H1 (cell line): ENCODE measurements at regions not wholly inside any gene's neighbourhood (a gene's known extent, or its start where the extent isn't known, plus 50 kb on each side); places are given as distances from the start of the nearest gene placed in this dataset.

Experiments
- CTCF ChIA-PET: fragments of 300-600 bp; sonication (Branson Sonifier 250); formaldehyde crosslinking; loops from one replicate; lab custom pipeline; 2021; ENCODE audit not compliant: partially characterized antibody; lab: Charles Lee
- POLR2A ChIA-PET: fragments of 300-600 bp; sonication (Branson Sonifier 250); formaldehyde crosslinking; loops from one replicate; lab custom pipeline; 2021; ENCODE audit warnings: inconsistent platforms; ENCODE audit not compliant: partially characterized antibody; lab: Charles Lee
- DNase-seq, 2 experiments: peaks; one replicate each; pipeline versions ENCODE4 v3.0.0 to v3.0.0-alpha.2; 2010 to 2022; ENCODE audit warnings: low spot score in 2 of 2, low read depth in 1 of 2, mixed read lengths in 1 of 2
- FAIRE-seq: peaks from 2 replicates; lab custom pipeline; 2011; peaks lifted over from hg19 to GRCh38; lab: Jason Lieb, UNC
- H2AFZ ChIP-seq: 2 replicates; pipeline ENCODE4 v1.8.1; 2012; ENCODE audit warnings: low read length, inconsistent platforms
- H2AK5ac ChIP-seq: 2 replicates; pipeline ENCODE4 v1.6.1; 2013; ENCODE audit warnings: low read depth, low read length
- H2BK120ac ChIP-seq: replicated peaks from 2 replicates; pipeline ENCODE3; 2013; ENCODE audit warnings: low read depth, low read length, inconsistent platforms
- H2BK12ac ChIP-seq: 2 replicates; pipeline ENCODE4 v1.6.1; 2013; ENCODE audit warnings: low read depth, low read length
- H2BK15ac ChIP-seq: 2 replicates; pipeline ENCODE4 v1.6.1; 2013; ENCODE audit warnings: low read length
- H2BK20ac ChIP-seq: 2 replicates; pipeline ENCODE4 v1.6.1; 2013; ENCODE audit warnings: low read length
- H2BK5ac ChIP-seq: 2 replicates; pipeline ENCODE4 v1.6.1; 2013; ENCODE audit warnings: low read depth, low read length
- H3K14ac ChIP-seq: 2 replicates; pipeline ENCODE4 v1.6.1; 2013; ENCODE audit warnings: inconsistent platforms; ENCODE audit not compliant: insufficient read length
- H3K18ac ChIP-seq: 2 replicates; pipeline ENCODE4 v1.6.1; 2013; ENCODE audit warnings: low read length; ENCODE audit errors: extremely low read depth
- H3K23ac ChIP-seq: 2 replicates; pipeline ENCODE4 v1.6.1; 2013; ENCODE audit warnings: inconsistent platforms; ENCODE audit not compliant: insufficient read length
- H3K23me2 ChIP-seq: 2 replicates; pipeline ENCODE4 v1.6.1; 2013; ENCODE audit warnings: low read depth, low read length
- H3K27ac ChIP-seq: 2 replicates; pipeline ENCODE4 v1.6.1; 2011; ENCODE audit warnings: low read depth, low read length, inconsistent platforms
- H3K27me3 ChIP-seq, 4 experiments: replicated peaks in 1 of 4; 1 replicate in 1 of 4; 2 replicates in 3 of 4; pipeline versions ENCODE4 v1.6.1 to v1.8.1; 2011 to 2013; ENCODE audit warnings: low read length in 3 of 4, mild to moderate bottlenecking in 3 of 4, inconsistent platforms in 2 of 4, mixed read lengths in 2 of 4, moderate library complexity in 1 of 4; ENCODE audit not compliant: control insufficient read depth in 3 of 4, insufficient read depth in 3 of 4; ENCODE audit errors: extremely low read depth in 1 of 4
- H3K36me3 ChIP-seq, 4 experiments: 2 replicates each; pipeline versions ENCODE4 v1.6.1 to v1.8.1; 2011 to 2013; ENCODE audit warnings: mild to moderate bottlenecking in 4 of 4, low read length in 3 of 4, moderate library complexity in 2 of 4, control low read depth in 1 of 4, inconsistent platforms in 1 of 4; ENCODE audit not compliant: insufficient read depth in 4 of 4, control insufficient read depth in 2 of 4
- H3K4ac ChIP-seq: replicated peaks from 2 replicates; pipeline ENCODE3; 2013; ENCODE audit warnings: low read length, low read depth, mixed read lengths, inconsistent platforms; ENCODE audit not compliant: insufficient read length
- H3K4me1 ChIP-seq, 4 experiments: replicated peaks in 1 of 4; 1 replicate in 1 of 4; 2 replicates in 3 of 4; pipeline versions ENCODE4 v1.6.1 to v1.8.1; 2011 to 2013; ENCODE audit warnings: low read length in 3 of 4, inconsistent platforms in 2 of 4, mixed read lengths in 1 of 4; ENCODE audit not compliant: insufficient read depth in 4 of 4, control insufficient read depth in 3 of 4
- H3K4me2 ChIP-seq, 2 experiments: 2 replicates each; pipeline versions ENCODE4 v1.6.1 to v1.8.1; 2011 to 2013; ENCODE audit warnings: low read depth in 2 of 2, low read length in 2 of 2, control low read depth in 1 of 2, inconsistent platforms in 1 of 2, mild to moderate bottlenecking in 1 of 2; ENCODE audit not compliant: insufficient read depth in 1 of 2
- H3K4me3 ChIP-seq, 4 experiments: fragments of 200-600, 300-600 bp in 1 of 4; sonication (generic), shearing (Covaris generic), sonication (Bioruptor Twin) in 1 of 4; 2 replicates each; pipeline versions ENCODE4 v1.5.1 to v1.8.1; 2011 to 2016; ENCODE audit warnings: low read length in 4 of 4, low read depth in 3 of 4, control low read depth in 2 of 4, inconsistent platforms in 2 of 4, mild to moderate bottlenecking in 2 of 4, mixed read lengths in 1 of 4, moderate library complexity in 1 of 4; ENCODE audit not compliant: insufficient read depth in 2 of 4; ENCODE audit errors: extremely low read depth in 1 of 4
- H3K56ac ChIP-seq: replicated peaks from 2 replicates; pipeline ENCODE3; 2013; ENCODE audit warnings: low read depth, mild to moderate bottlenecking, mixed read lengths, low read length, inconsistent platforms; ENCODE audit not compliant: insufficient read length
- H3K79me1 ChIP-seq: 2 replicates; pipeline ENCODE4 v1.6.1; 2013; ENCODE audit warnings: low read depth, low read length, control low read depth
- H3K79me2 ChIP-seq, 2 experiments: 2 replicates each; pipeline versions ENCODE4 v1.6.1 to v1.8.1; 2012 to 2013; ENCODE audit warnings: low read length in 2 of 2, mild to moderate bottlenecking in 2 of 2, inconsistent platforms in 1 of 2; ENCODE audit not compliant: insufficient read depth in 2 of 2, control insufficient read depth in 1 of 2
- H3K9ac ChIP-seq, 4 experiments: replicated peaks in 1 of 4; 1 replicate in 1 of 4; 2 replicates in 3 of 4; pipeline versions ENCODE4 v1.6.1 to v1.8.1; 2011 to 2013; ENCODE audit warnings: low read depth in 3 of 4, low read length in 3 of 4, control low read depth in 2 of 4, mild to moderate bottlenecking in 2 of 4, moderate library complexity in 2 of 4, inconsistent platforms in 1 of 4; ENCODE audit errors: extremely low read depth in 1 of 4
- H3K9me3 ChIP-seq, 2 experiments: 2 replicates each; pipeline versions ENCODE4 v1.6.1 to v1.8.1; 2012 to 2013; ENCODE audit warnings: mild to moderate bottlenecking in 2 of 2, moderate library complexity in 2 of 2, control low read depth in 1 of 2, inconsistent platforms in 1 of 2, low read depth in 1 of 2, low read length in 1 of 2, mixed read lengths in 1 of 2; ENCODE audit not compliant: insufficient read depth in 2 of 2
- H4K20me1 ChIP-seq, 2 experiments: replicated peaks in 1 of 2; 2 replicates each; pipeline versions ENCODE3 to v1.8.1; 2011 to 2013; ENCODE audit warnings: inconsistent platforms in 2 of 2, low read length in 2 of 2, mild to moderate bottlenecking in 1 of 2; ENCODE audit not compliant: insufficient read depth in 2 of 2, control insufficient read depth in 1 of 2
- H4K5ac ChIP-seq: 2 replicates; pipeline ENCODE4 v1.6.1; 2013; ENCODE audit warnings: low read length, low read depth, mixed read lengths, inconsistent platforms; ENCODE audit not compliant: insufficient read length
- H4K8ac ChIP-seq: 2 replicates; pipeline ENCODE4 v1.8.0; 2013; ENCODE audit warnings: mild to moderate bottlenecking, moderate library complexity, low read length, inconsistent platforms; ENCODE audit not compliant: insufficient read depth; ENCODE audit errors: extremely low read depth
- H4K91ac ChIP-seq: replicated peaks from 2 replicates; pipeline ENCODE3; 2013; ENCODE audit warnings: low read length, mixed read lengths, inconsistent platforms; ENCODE audit not compliant: insufficient read length
- E2F6 ChIP-seq: IDR thresholded peaks from 2 replicates; pipeline ENCODE4 v1.6.1; 2012; ENCODE audit warnings: inconsistent platforms
- EGR1 ChIP-seq: IDR thresholded peaks from 2 replicates; pipeline ENCODE4 v1.6.1; 2011; ENCODE audit warnings: low read depth, low read length, borderline replicate concordance
- EP300 ChIP-seq, 2 experiments: IDR thresholded peaks; 1 replicate in 1 of 2; 2 replicates in 1 of 2; pipeline ENCODE4 v1.6.1; 2011 to 2012; ENCODE audit warnings: low read depth in 2 of 2, low read length in 2 of 2, mild to moderate bottlenecking in 2 of 2, borderline replicate concordance in 1 of 2, inconsistent platforms in 1 of 2, moderate library complexity in 1 of 2
- HDAC6 ChIP-seq: IDR thresholded peaks from one replicate; pipeline ENCODE4 v1.7.1; 2012; ENCODE audit warnings: low read depth, mild to moderate bottlenecking, inconsistent platforms, low read length, moderate library complexity
- NANOG ChIP-seq: IDR thresholded peaks from 2 replicates; pipeline ENCODE4 v1.6.1; 2011; ENCODE audit warnings: low read length, low read depth, mild to moderate bottlenecking, inconsistent platforms; ENCODE audit not compliant: insufficient read depth, poor library complexity, severe bottlenecking
- POLR2A ChIP-seq, 2 experiments: IDR thresholded peaks; 1 replicate in 1 of 2; 2 replicates in 1 of 2; pipeline ENCODE4 v1.6.1; 2011; ENCODE audit warnings: low read depth in 2 of 2, low read length in 2 of 2, mild to moderate bottlenecking in 2 of 2; ENCODE audit errors: control extremely low read depth in 1 of 2
- RFX5 ChIP-seq: IDR thresholded peaks from 2 replicates; pipeline ENCODE4 v1.6.1; 2011; ENCODE audit warnings: low read depth, low read length, improper control_type of control experiment, borderline replicate concordance
- SP2 ChIP-seq: IDR thresholded peaks from 2 replicates; pipeline ENCODE4 v1.6.1; 2012; ENCODE audit warnings: mild to moderate bottlenecking, low read length, inconsistent platforms
- SRF ChIP-seq: IDR thresholded peaks from 2 replicates; pipeline ENCODE4 v1.6.1; 2011; ENCODE audit warnings: mild to moderate bottlenecking, low read depth, low read length, moderate library complexity
- TAF7 ChIP-seq: optimal IDR thresholded peaks from 2 replicates; pipeline ENCODE3; 2011; ENCODE audit warnings: low read depth, mild to moderate bottlenecking, inconsistent platforms, low read length, moderate library complexity, borderline replicate concordance
- TBP ChIP-seq: IDR thresholded peaks from 2 replicates; pipeline ENCODE4 v1.6.1; 2011; ENCODE audit warnings: low read depth, low read length, improper control_type of control experiment
- TCF12 ChIP-seq: IDR thresholded peaks from 2 replicates; pipeline ENCODE4 v1.6.1; 2011; ENCODE audit warnings: low read depth, mild to moderate bottlenecking, low read length
- TEAD4 ChIP-seq: IDR thresholded peaks from 2 replicates; pipeline ENCODE4 v1.6.1; 2012; ENCODE audit warnings: low read depth, low read length, inconsistent platforms, mixed read lengths
- USF2 ChIP-seq: IDR thresholded peaks from 2 replicates; pipeline ENCODE4 v1.6.1; 2011; ENCODE audit warnings: low read length, improper control_type of control experiment
- WGBS, 2 experiments: shearing (Covaris generic) in 1 of 2; methylation state at CpG; one replicate each; pipeline versions ENCODE4 v1.1.6 to v1.1.7; 2013 to 2015; ENCODE audit warnings: low lambda C conversion rate in 2 of 2, mixed read lengths in 2 of 2, inconsistent platforms in 1 of 2, low coverage in 1 of 2, missing lambda C conversion rate in 1 of 2; ENCODE audit not compliant: insufficient replicate concordance in 2 of 2, insufficient coverage in 1 of 2, insufficient read length in 1 of 2; ENCODE audit errors: extremely low coverage in 1 of 2, missing lambda C conversion rate in 1 of 2; 5-methylcytosine and 5-hydroxymethylcytosine counted together

GRCh38 chr5:125390326-125390725, 643.9 kb upstream of the ZNF608 start:
- 88% methylated on average over 2 of the region's 2 CpGs; no CpG with 5 or more reads in 1 of the 2 experiments for WGBS, 2 experiments
- CTCF ChIA-PET: no interaction called here

More at GRCh38 chr5:125390326-125390725, 643.9 kb upstream of the ZNF608 start:
- H3K4ac ChIP-seq: no peak overlapping the region
- no peak overlapping the region for H3K18ac ChIP-seq
- no peak overlapping the region for H3K4me3 ChIP-seq
- H4K20me1 ChIP-seq: no peaks in the 10 kb centered on the region
- no peak overlapping the region for H4K8ac ChIP-seq
- no peaks in the 10 kb centered on the region for H3K9me3 ChIP-seq
- H2BK20ac ChIP-seq: no peak overlapping the region
- H2BK120ac ChIP-seq: no peak overlapping the region
- H2BK5ac ChIP-seq: no peak overlapping the region
- FAIRE-seq (no peak), DNase-seq (no peak)
- no peak for TF ChIP-seq SP2
- TF ChIP-seq NANOG: no peak
- no peak for TF ChIP-seq RFX5
- TF ChIP-seq POLR2A (IDR thresholded peaks at IDR 0.05; ENCODE audit: control extremely low read depth in 1 of 2, low read depth in 2 of 2, low read length in 2 of 2): no peak
- no peak for TF ChIP-seq TCF12
- no peak for TF ChIP-seq USF2
- TF ChIP-seq E2F6: no peak
- TF ChIP-seq EP300 (IDR thresholded peaks at IDR 0.05; ENCODE audit: borderline replicate concordance in 1 of 2, low read depth in 2 of 2, low read length in 2 of 2): no peak
- no peak for TF ChIP-seq HDAC6
- no peak for TF ChIP-seq SRF
- no peak for TF ChIP-seq TAF7
- no peak for TF ChIP-seq TBP
- no peak for TF ChIP-seq EGR1
- TF ChIP-seq TEAD4: no peak
- no peaks in the 10 kb centered on the region for H3K23me2 ChIP-seq
- H3K9ac ChIP-seq: no peak overlapping the region
- H3K56ac ChIP-seq: no peak overlapping the region
- H3K27ac ChIP-seq: no peak overlapping the region
- H4K91ac ChIP-seq: no peak overlapping the region
- no peaks in the 10 kb centered on the region for H3K36me3 ChIP-seq
- H2AK5ac ChIP-seq: no peak overlapping the region
- no peak overlapping the region for H4K5ac ChIP-seq
- H2AFZ ChIP-seq: no peak overlapping the region
- H3K23ac ChIP-seq: no peak overlapping the region
- no peaks in the 10 kb centered on the region for H3K79me2 ChIP-seq
- H3K79me1 ChIP-seq: no peaks in the 10 kb centered on the region
- H2BK15ac ChIP-seq: no peak overlapping the region
- no peak overlapping the region for H3K4me2 ChIP-seq
- POLR2A ChIA-PET: no interaction called here
- H3K4me1 ChIP-seq: peaks cover 0 to 3% (median 0%) of the 10 kb centered on the region in 4 experiments; a peak in 2 of 7 replicates
- no peak overlapping the region for H3K14ac ChIP-seq
- H3K27me3 ChIP-seq: no peaks in the 10 kb centered on the region
- no peak overlapping the region for H2BK12ac ChIP-seq
